ENCODE measurements at regions not wholly inside any gene's neighbourhood (a gene's known extent, or its start where the extent isn't known, plus 50 kb on each side); places are given as distances from the start of the nearest gene placed in this dataset.

DNA sequence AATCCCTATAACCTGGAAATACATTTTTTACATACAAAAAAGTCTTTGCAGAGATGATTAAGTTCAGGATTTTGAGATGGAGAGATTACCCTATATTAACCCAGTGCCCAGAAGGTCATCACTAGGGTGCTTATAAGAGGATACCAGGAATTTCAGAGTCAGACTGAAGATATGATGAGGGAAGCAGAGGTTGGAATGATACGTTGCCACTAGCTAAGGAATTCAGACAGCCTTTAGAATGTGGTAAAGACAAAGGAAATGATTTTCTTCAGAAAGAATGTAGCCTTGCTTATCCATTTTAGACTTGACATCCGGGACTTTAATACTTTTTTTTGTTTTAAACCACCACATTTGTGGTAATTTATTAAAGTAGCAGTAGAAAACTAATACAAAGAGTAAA, 2176.8 kb upstream of the C9orf72 start:
- no peak for TF ChIP-seq POLR2A (IDR thresholded peaks at IDR 0.05)
- no peak for TF ChIP-seq CTCF (IDR thresholded peaks at IDR 0.05)
- TF ChIP-seq EP300 (IDR thresholded peaks at IDR 0.05), result no peak

All from ovary (tissue), 3 donors.